ENCODE measurements at regions not wholly inside any gene's neighbourhood (a gene's known extent, or its start where the extent isn't known, plus 50 kb on each side); places are given as distances from the start of the nearest gene placed in this dataset.

DNA sequence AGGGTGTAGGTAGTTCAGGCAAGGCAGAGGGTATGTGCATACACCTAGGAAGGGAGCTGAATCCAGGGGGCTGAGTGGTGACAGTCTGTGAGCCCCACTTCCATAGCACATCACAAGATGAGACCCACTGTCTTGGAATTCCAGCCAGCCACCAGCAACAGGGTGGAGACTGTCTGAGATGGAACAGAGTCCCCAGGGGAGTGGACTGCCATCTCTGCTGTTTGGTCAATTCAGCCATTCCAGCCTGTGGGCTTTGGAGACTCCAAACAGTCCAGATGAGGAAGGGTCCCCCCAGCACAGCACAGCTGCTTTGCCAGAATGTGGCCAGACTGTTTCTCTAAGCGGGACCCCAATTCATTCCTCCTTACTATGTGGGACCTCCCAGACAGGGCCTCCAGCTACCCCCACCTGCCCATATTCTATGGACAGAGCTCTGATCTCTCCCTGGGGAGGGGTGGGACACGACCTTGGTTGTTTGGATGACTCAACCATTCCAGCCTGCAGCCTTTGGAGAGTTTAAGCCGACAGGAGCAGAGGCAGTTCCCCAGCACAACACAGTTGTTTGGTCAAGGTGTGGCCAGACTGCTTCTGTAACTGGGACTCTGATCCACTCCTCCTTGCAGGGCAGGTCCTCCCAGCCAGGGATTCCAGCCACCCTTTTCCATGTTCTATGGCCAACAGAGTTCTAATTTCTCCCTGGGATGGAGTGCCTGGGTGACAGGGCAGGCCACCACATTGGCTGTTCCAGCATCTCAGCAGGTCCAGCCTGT is 178.0 kb downstream of the RND3 start:
- no peak for DNase-seq

DNA sequence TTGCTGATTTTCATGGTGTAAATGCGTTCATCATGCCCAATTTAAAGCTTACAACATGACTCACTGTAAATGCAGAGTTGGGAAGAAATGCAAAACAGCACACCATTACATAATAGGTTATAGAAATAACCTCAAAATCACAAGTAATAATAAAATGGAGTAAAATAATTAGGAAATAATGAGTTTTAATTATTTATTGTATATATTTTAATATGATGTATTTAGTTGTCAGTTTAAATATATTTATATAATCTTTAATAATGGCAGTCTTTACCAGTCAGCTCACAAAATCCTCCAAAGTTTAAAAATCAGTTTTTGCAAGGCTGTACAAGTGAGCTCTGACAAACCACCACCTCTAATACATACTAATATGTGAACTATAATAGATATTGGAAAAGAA is 180.2 kb downstream of the RND3 start:
- no peak for DNase-seq

DNA sequence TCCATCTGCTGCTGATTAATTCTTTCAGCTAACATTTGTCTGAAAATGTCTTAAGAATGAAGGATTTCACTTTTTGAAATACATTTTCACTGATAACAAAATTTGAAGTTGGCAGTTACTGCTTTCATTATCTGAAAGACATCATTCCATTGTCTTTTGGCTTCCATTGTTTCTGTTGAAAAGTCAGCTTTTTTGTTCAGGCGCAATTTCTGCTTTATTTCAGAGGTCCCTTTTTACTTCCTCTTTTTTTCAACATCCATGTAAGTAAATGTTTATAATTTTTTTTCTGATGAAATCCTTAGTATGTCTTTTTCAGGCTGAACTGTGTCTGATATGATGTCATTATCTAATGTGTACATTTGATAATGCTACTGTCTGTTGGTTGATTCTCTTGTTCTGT is 184.2 kb downstream of the RND3 start:
- DNase-seq, result no peak

DNA sequence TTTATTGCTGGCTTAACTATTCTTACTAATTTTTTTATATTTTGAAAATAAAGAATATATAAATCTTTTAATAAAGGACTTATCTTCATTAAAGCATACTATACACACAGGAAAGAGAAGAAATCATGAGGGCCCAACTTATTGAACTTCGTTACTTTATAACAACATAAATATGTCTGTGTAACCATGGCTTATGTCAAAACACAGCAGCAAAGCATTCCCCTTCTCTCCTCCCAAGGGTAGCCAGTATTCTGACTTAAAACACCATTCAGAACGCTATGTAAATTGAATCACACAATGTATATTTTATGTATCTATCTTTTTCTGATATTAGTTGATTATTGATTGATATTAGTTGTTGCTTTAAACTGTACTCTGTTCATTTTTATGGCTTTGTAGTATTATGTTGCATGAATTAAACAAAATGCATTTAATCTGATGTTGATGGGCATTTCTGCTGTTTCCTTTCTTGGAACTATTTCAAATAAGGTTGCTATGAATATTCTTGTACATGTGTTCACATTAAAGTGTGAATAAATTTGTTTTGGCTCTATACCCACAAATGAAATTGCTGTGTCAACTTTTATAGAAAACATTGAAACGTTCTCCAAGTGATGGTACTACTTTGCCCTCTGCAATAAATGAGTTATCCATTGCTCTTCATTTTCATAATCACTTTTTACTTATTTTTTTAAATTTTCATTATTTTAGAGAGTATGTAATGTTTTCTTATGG is 188.7 kb downstream of the RND3 start:
- no peak for DNase-seq

GRCh38 chr2:150296770-150297546 is 190.5 kb downstream of the RND3 start:
- DNase-seq, result no peak

GRCh38 chr2:150295544-150295943 is 191.9 kb downstream of the RND3 start:
- DNase-seq, result no peak

DNA sequence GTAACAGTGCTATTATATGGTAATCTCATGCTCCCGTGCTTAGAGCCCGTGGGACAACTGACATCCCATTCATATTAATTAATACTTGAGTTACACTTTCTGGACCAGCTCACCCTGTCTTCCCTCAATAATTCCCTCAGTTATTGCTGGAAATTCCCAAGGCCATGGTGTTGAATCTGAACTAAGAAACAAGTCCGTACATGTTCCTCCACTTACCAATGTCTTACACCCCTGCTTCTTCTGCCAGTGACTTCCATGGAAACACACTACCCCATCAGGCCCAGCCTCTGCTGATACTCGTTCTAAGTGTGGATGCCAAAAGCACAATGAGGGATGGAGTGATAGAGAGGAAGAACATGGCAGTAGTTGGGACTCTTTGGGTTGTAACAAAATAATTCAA is 193.7 kb downstream of the RND3 start:
- DNase-seq, result no peak

GRCh38 chr2:150292807-150293206 is 194.7 kb downstream of the RND3 start:
- peak in 1 of 2 experiments; percentile 5 for DNase-seq

- no peak for DNase-seq
Observed at GRCh38 chr2:150292192-150292591, 195.3 kb downstream of the RND3 start.

GRCh38 chr2:150286730-150287362 is 200.6 kb downstream of the RND3 start:
- no peak for DNase-seq

GRCh38 chr2:150284116-150284515 is 203.4 kb downstream of the RND3 start:
- DNase-seq, result no peak

DNA sequence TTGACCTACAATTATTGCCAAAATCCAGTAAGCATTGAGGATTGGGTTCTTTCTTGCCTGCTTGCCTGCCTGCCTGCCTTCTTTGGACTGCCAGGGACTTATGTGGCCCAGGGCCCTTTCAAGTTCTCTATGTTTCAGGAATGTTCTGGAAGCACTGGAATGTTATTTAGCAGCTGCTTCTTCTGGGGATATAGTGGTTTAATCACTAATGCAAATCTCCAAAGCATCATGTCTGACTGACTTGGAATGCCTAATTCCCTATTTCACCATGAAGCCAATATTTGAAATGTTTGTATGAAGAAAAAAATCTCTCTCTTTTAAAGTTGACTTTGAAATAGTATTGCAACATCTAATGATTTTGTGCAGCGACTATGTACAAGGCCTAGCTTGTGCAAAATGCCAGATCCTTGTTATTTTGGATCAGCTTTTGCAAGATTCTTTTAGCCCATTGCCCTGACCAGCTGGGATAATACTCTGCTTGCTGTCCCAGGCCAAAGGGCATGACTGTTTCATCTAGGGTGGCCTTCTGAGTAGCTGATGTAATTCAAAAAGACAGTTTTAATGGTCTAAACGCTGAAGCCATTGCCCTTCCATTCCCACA is 204.6 kb downstream of the RND3 start:
- no peak for DNase-seq

DNA sequence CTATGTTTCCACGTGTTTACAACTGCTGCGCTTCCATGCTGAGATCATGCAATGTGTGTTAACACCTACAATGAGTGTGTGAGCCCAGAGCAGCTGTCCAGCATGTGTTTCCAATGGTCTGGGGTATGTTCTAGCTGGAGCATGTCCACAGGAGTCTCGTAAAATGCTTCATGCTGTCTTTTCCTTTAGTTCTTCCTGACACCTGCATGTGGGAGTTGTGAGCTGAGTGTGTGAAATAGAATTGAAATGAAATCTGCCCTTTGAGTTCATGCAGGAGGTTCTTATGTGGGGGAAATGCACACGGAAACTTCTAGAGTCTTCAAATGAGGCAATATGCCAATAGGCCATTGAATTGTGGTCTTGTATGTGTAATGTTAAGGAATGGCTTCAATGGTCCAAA is 205.1 kb downstream of the RND3 start:
- DNase-seq, result no peak

DNA sequence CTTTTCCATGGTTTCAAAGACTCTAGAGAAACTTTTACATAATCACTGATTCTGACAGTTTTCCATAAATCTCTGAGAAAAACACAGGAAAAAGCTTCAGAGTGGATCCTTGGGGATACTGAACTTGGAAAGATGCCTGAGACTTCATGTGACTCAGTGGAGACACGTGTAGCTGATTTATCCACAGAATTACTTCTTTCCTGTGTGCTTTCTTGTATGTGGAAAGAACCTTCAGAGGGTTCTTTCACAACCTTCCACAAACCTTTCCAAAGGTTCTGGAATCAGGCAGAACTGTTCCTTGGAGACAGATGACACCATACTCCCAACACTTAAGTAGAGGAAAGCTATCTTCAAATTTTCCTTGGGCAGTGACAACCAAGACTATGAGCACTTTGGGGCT is 207.2 kb downstream of the RND3 start:
- no peak for DNase-seq

GRCh38 chr2:150279686-150280085 is 207.8 kb downstream of the RND3 start:
- DNase-seq, result no peak

DNA sequence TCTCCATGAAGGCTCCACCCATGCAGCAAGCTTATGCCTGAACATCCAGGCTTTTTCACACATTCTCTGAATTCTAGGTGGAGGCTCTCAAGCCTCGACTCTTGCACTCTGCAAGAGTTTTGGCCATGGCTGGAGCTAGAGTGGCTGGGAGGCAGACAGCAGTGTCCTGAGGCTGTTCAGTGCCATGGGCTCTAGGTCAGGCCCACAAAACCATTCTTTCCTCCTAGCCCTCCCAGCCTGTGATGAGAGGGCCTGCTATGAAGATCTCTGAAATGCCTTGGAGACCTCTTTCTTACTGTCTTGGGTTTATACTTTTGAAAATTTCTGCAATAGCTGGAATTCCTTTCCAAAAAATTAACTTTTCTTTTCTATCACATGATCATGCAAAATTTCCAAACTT is 210.7 kb downstream of the RND3 start:
- DNase-seq, result no peak

DNA sequence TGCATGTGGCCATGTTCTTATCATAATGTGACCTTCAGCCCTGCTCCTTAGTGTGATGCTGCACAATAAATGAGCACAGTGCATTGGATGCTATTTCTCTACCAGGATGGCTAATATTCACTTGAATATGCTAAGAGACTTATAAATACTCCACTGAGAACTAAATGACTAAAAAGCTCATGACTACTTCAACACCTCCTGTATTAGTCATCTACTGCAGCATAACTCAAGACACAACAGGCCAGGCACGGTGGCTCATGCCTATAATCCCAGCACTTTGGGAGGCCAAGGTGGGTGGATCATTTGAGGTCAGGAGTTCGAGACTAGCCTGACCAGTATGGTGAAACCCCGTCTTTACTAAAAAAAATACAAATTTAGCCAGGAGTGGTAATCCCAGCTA is 213.4 kb downstream of the RND3 start:
- no peak for DNase-seq

DNA sequence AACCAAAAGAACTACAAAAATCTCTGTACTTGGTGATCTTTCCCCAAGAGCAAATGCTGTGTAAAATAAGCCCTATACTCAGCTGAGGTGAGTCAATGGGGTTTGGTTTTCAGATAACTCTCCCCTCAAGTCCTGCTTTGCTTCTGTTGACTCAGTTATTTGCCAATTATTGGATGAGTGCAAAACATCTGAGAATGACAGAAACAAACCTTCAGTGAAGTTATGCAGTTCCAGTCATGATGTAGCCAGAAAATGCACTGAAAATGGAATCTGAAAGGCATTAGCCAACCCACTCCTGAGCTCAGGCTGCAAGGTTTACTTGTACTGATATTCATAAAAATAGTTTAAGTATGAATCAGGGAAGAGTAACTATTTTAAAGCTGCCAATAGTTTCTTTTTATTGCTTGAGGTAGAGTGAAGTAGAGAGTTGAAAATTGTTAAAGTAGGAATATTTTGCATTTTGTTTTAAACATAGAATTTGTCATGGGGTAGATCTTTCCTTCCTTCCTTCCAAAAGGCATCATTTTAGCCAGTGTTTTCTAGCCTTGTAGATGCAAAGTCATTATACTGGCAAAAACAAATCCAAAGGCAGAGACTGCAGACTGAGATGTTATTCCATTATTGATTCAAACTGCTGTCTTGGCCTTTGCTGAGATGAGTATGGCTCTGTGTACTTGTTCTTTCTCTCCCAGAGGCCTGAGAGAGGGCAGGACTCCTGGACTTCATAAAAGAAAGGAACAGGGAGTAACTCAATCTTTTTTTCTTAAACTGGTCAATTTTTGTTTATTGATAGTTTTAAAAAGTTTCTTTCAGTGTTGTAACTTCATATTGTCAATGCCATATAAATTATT is 215.3 kb downstream of the RND3 start:
- no peak for DNase-seq

DNA sequence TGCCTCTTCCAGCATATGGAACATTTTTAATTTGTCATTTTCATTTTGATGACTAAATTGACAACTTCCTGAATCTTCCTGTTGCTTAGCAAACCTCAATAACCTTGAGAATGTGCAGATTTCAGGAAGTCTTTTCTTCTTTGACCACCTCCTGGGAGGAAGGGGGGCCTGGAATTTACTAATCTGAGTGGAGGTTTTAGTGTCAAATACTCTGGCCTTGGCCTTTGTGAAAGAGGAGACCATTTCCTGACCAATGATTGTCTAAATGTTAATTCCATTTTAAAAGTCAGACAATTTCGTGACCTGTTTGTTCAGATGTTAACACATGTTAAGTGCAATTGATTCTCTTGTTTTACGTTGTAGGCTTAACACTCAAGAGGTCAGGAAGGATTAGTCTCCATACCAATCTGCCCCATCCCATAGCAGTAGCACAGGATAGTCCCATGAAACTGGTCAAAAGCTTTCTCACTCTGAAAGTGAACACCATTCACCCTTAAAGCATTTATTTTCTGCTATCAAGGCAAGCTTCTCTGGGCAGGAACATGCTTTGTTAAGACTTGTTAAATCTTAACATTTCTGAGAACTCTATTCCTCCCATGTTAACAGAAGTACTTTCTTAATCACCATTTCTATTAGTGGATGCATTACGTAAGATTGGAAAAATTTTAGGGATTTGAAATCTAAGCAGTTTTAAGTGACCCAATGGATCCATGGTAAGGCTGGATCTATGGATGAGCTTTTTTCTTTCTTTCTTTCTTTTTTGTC is 219.6 kb downstream of the RND3 start:
- no peak for DNase-seq

DNA sequence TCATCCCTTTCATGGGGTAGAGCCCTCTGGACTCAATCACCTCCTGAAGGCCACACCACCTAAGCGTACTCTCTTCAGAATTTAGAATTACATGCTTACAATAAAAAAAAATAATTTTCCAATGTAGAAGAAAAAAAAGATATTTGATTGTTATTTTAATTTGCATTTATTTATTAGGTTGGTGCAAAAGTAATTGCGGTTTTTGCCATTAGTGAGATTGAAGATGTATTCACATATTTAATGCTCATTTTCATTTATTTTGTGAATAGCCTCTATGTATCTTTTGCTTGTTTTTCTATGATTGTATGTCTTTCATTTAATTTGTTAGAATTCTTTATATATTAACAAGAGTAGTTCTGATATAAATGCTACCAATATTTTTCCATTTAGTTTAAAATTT is 220.5 kb downstream of the RND3 start:
- DNase-seq, result no peak

DNA sequence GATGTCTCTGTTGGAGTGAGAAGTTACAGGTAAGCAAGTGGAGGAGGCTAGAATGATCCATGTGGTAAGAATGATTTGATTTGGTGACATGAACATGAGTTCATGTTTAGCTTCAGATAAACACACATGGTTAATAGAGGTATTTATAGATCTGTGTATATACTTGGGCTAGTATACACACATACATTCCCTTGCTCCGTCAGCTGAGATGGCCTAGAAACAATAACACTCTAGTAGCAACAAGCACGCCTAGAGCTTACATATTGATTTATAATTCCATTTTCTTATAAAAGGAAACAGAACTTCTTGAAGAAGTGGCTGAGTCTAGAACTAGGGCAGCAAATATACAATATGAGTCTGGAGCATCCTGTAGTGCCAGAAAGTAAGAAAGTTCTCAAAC is 223.0 kb downstream of the RND3 start:
- no peak for DNase-seq

Measured in NCI-H2081 (cell line).